Peyer's patch (tissue), 4 donors: ENCODE measurements at regions not wholly inside any gene's neighbourhood (a gene's known extent, or its start where the extent isn't known, plus 50 kb on each side); places are given as distances from the start of the nearest gene placed in this dataset.

Source experiments
- POLR2A ChIP-seq, 2 donors: fragments of 450-650 bp; IDR thresholded peaks; one replicate each; pipeline ENCODE4 v1.5.1; 2017; ENCODE audit warnings: antibody characterized with exemption in 2 of 2, mild to moderate bottlenecking in 2 of 2, moderate library complexity in 2 of 2
- TF ChIP-seq, protein P1 (sequence below), 6 experiments: fragments of 450-650 bp in 4 of 6; fragments of 200-600 bp in 2 of 6; sonication (generic) in 1 of 6; IDR thresholded peaks; one replicate each; pipeline ENCODE4 v1.5.1; 2017 to 2019; ENCODE audit warnings: antibody characterized with exemption in 6 of 6, mild to moderate bottlenecking in 3 of 6, moderate library complexity in 1 of 6

DNA sequence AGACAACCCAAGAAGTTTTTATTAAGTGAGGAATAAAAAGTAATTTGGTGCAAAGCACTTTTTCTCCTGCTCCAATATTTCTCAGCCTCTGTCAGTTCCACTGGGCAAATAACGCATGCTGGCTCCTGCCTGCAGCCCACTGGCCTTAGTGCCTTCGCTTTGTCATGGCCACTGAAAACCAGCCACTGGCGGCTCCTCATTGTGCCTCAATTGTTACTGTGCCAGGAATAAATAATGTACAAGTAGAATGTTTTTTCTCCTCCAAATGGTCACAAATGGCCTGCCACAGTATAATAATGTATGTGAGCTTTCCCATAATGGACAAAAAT, 267.1 kb downstream of the ACTR3 start:
- TF ChIP-seq, protein P1, sequence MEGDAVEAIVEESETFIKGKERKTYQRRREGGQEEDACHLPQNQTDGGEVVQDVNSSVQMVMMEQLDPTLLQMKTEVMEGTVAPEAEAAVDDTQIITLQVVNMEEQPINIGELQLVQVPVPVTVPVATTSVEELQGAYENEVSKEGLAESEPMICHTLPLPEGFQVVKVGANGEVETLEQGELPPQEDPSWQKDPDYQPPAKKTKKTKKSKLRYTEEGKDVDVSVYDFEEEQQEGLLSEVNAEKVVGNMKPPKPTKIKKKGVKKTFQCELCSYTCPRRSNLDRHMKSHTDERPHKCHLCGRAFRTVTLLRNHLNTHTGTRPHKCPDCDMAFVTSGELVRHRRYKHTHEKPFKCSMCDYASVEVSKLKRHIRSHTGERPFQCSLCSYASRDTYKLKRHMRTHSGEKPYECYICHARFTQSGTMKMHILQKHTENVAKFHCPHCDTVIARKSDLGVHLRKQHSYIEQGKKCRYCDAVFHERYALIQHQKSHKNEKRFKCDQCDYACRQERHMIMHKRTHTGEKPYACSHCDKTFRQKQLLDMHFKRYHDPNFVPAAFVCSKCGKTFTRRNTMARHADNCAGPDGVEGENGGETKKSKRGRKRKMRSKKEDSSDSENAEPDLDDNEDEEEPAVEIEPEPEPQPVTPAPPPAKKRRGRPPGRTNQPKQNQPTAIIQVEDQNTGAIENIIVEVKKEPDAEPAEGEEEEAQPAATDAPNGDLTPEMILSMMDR (IDR thresholded peaks at IDR 0.05), result no peak
- TF ChIP-seq POLR2A (IDR thresholded peaks at IDR 0.05), result no peak
